A673 (cell line): ENCODE measurements at regions not wholly inside any gene's neighbourhood (a gene's known extent, or its start where the extent isn't known, plus 50 kb on each side); places are given as distances from the start of the nearest gene placed in this dataset.

Source experiments
- EZH2 ChIP-seq: fragments of 200-600 bp; sonication (generic); IDR thresholded peaks from 2 replicates; pipeline ENCODE4 v1.6.1; 2017; ENCODE audit warnings: borderline replicate concordance, low read depth, mild to moderate bottlenecking, mixed read lengths, antibody characterized with exemption, low read length; ENCODE audit not compliant: poor library complexity, severe bottlenecking
- TF ChIP-seq, protein P1 (sequence below): fragments of 300-800, 200-600 bp; sonication (generic); conservative IDR thresholded peaks from 2 replicates; pipeline ENCODE4 v1.5.1; 2017; ENCODE audit warnings: low read depth, mild to moderate bottlenecking, antibody characterized with exemption, low read length, moderate library complexity, mixed read lengths

DNA sequence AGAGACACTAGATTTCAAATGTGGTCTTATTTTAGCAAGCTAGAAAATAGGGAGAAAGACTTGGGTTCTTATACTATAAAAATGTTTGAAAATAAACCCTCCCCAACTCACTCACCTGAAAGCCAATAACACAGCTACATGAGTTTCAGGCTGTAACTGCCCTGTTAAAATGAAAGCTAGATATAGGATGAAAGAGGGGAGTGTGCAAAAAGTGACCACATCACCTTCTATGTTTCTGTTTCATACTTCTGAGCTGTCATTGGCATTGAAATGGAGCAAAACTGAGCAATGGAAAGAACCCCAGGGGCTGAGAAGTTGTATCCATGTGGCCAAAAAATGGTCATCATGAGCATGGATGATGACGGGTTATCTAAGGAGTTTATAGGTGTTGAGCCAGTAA lies 148.1 kb upstream of the TENT5A start:
- TF ChIP-seq, protein P1, sequence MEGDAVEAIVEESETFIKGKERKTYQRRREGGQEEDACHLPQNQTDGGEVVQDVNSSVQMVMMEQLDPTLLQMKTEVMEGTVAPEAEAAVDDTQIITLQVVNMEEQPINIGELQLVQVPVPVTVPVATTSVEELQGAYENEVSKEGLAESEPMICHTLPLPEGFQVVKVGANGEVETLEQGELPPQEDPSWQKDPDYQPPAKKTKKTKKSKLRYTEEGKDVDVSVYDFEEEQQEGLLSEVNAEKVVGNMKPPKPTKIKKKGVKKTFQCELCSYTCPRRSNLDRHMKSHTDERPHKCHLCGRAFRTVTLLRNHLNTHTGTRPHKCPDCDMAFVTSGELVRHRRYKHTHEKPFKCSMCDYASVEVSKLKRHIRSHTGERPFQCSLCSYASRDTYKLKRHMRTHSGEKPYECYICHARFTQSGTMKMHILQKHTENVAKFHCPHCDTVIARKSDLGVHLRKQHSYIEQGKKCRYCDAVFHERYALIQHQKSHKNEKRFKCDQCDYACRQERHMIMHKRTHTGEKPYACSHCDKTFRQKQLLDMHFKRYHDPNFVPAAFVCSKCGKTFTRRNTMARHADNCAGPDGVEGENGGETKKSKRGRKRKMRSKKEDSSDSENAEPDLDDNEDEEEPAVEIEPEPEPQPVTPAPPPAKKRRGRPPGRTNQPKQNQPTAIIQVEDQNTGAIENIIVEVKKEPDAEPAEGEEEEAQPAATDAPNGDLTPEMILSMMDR = no peak
- no peak for TF ChIP-seq EZH2
